ENCODE measurements at regions not wholly inside any gene's neighbourhood (a gene's known extent, or its start where the extent isn't known, plus 50 kb on each side); places are given as distances from the start of the nearest gene placed in this dataset.

DNA sequence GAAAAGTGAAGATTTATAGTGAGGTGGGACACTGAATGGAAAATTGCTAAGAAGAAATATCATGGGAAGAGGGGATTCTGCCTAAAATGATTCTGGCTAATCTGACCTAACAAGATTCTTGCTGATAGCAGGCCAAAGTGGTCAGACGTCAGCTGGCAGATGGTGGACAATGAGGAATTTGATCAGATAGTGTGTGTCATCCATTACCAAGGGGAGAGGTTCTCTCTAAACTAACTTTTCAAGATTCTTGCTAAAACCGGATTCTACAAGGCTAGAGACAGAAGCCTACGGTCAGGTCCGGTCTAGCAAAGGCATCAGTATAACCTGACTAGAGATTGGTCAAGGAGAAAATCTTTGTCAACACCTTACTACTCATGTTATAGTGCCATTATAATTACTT, 306.0 kb downstream of the ZNF608 start:
- Histone ChIP-seq H4K20me1 (replicated peaks; ENCODE audit: control insufficient read depth, insufficient read depth, low read length) (no peaks in the 10 kb centered on the region), H3K4me3 (no peak overlapping the region), H3K9me1 (ENCODE audit: control insufficient read depth, insufficient read depth, low read length) (no peaks in the 10 kb centered on the region), H3K4me1 (replicated peaks in 1 of 2; ENCODE audit: control insufficient read depth in 2 of 2, insufficient read depth in 2 of 2, low read length in 2 of 2) (no peaks in the 10 kb centered on the region), H3K4me2 (ENCODE audit: insufficient read depth, low read length) (no peak overlapping the region), H3K27ac (ENCODE audit: extremely low read depth, low read depth, low read length) (no peak overlapping the region), H3K79me2 (ENCODE audit: control insufficient read depth, insufficient read depth, low read length) (no peaks in the 10 kb centered on the region), H3K9me3 (replicated peaks; ENCODE audit: control insufficient read depth, insufficient read depth, low read depth, low read length) (no peaks in the 10 kb centered on the region), H3K9ac (ENCODE audit: insufficient read depth in 1 of 2, low read depth in 2 of 2, low read length in 2 of 2) (no peak overlapping the region), H3K36me3 (ENCODE audit: control insufficient read depth, insufficient read depth, low read length) (no peaks in the 10 kb centered on the region), H3K27me3 (ENCODE audit: control insufficient read depth in 2 of 2, insufficient read depth in 2 of 2, low read length in 2 of 2) (no peaks in the 10 kb centered on the region; a peak in 1 of 5 replicates), H2AFZ (ENCODE audit: low read depth, low read length) (no peak overlapping the region)
- ChIA-PET POLR2A (no interaction called here), CTCF (ENCODE audit: low intra/inter-chr PET ratio) (no interaction called here)
- ATAC-seq (no peak), DNase-seq (ENCODE audit: extremely low read depth in 1 of 4, low spot score in 3 of 4) (no peak), FAIRE-seq (no peak)
- intact Hi-C loops (cut with micrococcal nuclease): no loop called here
- in situ Hi-C loops (cut with MboI): no loop called here
- 0% methylated on average over 4 of the region's 4 CpGs for WGBS (ENCODE audit: insufficient coverage, low coverage, missing lambda C conversion rate)
- BruUV-seq (replicated peaks): no TSS peak
- TF ChIP-seq IRF2 (CRISPR knock-in tag; IDR thresholded peaks at IDR 0.05): no peak
- TF ChIP-seq ELF2 (CRISPR knock-in tag; IDR thresholded peaks at IDR 0.05): no peak
- no peak for TF ChIP-seq RFX5 (IDR thresholded peaks at IDR 0.05; ENCODE audit: low read depth, low read length)
- TF ChIP-seq ETV1 (tag; conservative IDR thresholded peaks at IDR 0.05; ENCODE audit: low read depth): no peak
- TF ChIP-seq, protein P1, sequence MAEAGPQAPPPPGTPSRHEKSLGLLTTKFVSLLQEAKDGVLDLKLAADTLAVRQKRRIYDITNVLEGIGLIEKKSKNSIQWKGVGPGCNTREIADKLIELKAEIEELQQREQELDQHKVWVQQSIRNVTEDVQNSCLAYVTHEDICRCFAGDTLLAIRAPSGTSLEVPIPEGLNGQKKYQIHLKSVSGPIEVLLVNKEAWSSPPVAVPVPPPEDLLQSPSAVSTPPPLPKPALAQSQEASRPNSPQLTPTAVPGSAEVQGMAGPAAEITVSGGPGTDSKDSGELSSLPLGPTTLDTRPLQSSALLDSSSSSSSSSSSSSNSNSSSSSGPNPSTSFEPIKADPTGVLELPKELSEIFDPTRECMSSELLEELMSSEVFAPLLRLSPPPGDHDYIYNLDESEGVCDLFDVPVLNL (CRISPR knock-in tag; IDR thresholded peaks at IDR 0.05; ENCODE audit: low read depth): no peak
- no peak for TF ChIP-seq SRSF7 (optimal IDR thresholded peaks at IDR 0.05; ENCODE audit: low read depth, low read length)
- no peak for TF ChIP-seq CSDE1 (IDR thresholded peaks at IDR 0.05)

Data from K562 (cell line).